ENCODE measurements at regions not wholly inside any gene's neighbourhood (a gene's known extent, or its start where the extent isn't known, plus 50 kb on each side); places are given as distances from the start of the nearest gene placed in this dataset.

DNA sequence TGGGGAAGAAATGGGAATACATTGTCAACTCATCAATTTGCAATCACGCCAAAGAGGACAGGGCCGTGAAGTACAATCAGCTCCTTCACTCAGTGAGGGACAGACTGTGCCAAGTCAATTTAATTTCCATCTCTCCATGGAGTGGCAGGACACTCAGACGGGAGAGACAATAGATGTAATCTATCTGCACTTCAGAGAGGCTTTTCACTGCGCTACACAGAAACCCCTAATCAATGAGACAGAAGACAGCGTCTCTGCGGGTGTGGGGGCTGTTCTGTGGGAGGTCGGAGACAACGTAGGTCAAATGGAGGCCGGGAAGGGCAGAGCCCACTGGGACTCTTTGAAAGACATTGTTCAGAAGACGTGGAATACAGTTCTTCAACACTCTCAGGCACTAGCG lies 541.0 kb upstream of the ADARB2 start:
- no peaks in the 10 kb centered on the region for H3K27me3 ChIP-seq
- no peak overlapping the region for H3K27ac ChIP-seq
- no peak overlapping the region for H3K4me3 ChIP-seq
- WGBS: 77% methylated on average over 11 of the region's 11 CpGs
- H3K36me3 ChIP-seq: no peaks in the 10 kb centered on the region
- TF ChIP-seq CTCF (IDR thresholded peaks at IDR 0.05): no peak
- TF ChIP-seq POLR2AphosphoS5 (IDR thresholded peaks at IDR 0.05): no peak
- TF ChIP-seq EP300 (IDR thresholded peaks at IDR 0.05): no peak
- no peak for TF ChIP-seq POLR2A (IDR thresholded peaks at IDR 0.05)
- H3K9me3 ChIP-seq: peaks cover 6% of the 10 kb centered on the region
- H3K4me1 ChIP-seq: no peaks in the 10 kb centered on the region
- DNase-seq (ENCODE audit: low spot score in 2 of 2): no peak

DNA sequence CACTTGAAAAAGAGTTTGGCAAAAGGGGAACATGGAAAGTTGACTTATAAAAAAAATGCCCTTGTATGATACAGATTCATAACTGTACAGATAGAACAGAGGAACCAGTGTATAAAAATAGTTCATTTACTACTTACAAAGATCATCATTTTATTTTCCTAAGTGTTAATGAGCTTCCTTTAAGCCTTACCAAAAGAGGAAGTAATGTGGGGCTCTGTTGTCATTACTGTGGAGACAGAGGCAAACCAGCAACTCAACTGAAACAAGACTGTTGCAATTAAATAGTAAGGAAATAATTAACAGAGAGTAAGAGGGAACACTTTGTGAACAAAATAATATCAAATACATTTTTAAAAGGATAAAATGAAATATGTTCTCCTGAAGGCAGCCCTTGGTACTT lies 526.2 kb upstream of the ADARB2 start:
- no peaks in the 10 kb centered on the region for H3K36me3 ChIP-seq
- TF ChIP-seq EP300 (IDR thresholded peaks at IDR 0.05): no peak
- no peak for TF ChIP-seq POLR2A (IDR thresholded peaks at IDR 0.05)
- no peak for TF ChIP-seq POLR2AphosphoS5 (IDR thresholded peaks at IDR 0.05)
- TF ChIP-seq CTCF (IDR thresholded peaks at IDR 0.05): no peak

DNA sequence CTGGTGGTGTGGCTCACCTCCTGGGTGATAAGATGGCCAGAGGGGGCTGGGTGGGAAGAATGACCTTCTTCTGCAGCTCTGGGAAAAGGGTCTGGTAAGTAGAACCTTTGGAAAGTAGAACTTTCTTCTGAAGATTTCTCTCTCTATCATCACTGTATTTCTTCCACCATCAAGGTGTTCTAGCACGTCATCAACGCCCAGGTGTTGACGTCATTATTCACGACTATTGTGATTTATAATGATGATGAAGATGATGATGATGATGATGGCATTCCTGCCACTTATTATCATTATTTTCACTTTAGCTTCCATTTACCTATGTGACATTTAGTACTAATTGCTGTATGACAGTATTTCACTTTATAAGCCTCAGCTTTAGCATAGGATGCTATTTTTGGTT lies 525.6 kb upstream of the ADARB2 start:
- Histone ChIP-seq H3K4me1 (no peaks in the 10 kb centered on the region), H3K4me3 (no peak overlapping the region), H3K27ac (no peak overlapping the region), H3K27me3 (no peaks in the 10 kb centered on the region), H3K9me3 (peaks cover 3% of the 10 kb centered on the region), H3K36me3 (no peaks in the 10 kb centered on the region)
- DNase-seq (ENCODE audit: low spot score in 2 of 2): no peak
- 89% methylated on average over 4 of the region's 4 CpGs for WGBS
- TF ChIP-seq POLR2AphosphoS5 (IDR thresholded peaks at IDR 0.05): no peak
- TF ChIP-seq CTCF (IDR thresholded peaks at IDR 0.05): no peak
- no peak for TF ChIP-seq EP300 (IDR thresholded peaks at IDR 0.05)
- no peak for TF ChIP-seq POLR2A (IDR thresholded peaks at IDR 0.05)

More for the DNA sequence above, 526.2 kb upstream of the ADARB2 start:
- Histone ChIP-seq H3K9me3 (peaks cover 3% of the 10 kb centered on the region), H3K4me3 (no peak overlapping the region), H3K27me3 (no peaks in the 10 kb centered on the region), H3K27ac (no peak overlapping the region), H3K4me1 (no peaks in the 10 kb centered on the region)
- no peak for DNase-seq (ENCODE audit: low spot score in 2 of 2)

DNA sequence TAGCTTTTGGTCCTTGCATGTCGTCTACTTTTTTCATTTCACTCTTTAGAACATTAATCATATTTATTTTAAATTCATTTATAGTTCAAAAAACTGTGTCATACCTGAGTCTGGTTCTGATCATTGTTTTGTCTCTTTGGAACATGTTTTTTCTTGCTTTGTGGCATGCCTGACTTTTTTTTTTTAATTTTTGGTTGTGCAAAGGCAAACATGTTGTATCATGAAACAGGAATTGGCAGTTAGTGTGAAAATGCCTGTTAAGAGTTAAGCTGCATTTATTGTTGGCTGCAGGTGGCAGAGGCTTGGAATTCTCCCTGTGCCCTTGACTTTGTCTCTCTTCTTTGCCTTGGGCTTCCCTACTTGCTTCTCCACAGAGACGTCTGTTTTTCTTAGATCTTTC lies 525.0 kb upstream of the ADARB2 start:
- Histone ChIP-seq H3K27ac (no peak overlapping the region), H3K4me3 (no peak overlapping the region), H3K36me3 (no peaks in the 10 kb centered on the region), H3K27me3 (no peaks in the 10 kb centered on the region), H3K9me3 (peaks cover 3% of the 10 kb centered on the region), H3K4me1 (no peaks in the 10 kb centered on the region)
- no peak for DNase-seq (ENCODE audit: low spot score in 2 of 2)
- TF ChIP-seq POLR2AphosphoS5 (IDR thresholded peaks at IDR 0.05): no peak
- no peak for TF ChIP-seq EP300 (IDR thresholded peaks at IDR 0.05)
- TF ChIP-seq CTCF (IDR thresholded peaks at IDR 0.05): no peak
- TF ChIP-seq POLR2A (IDR thresholded peaks at IDR 0.05): no peak
- WGBS: 40% methylated on average over 2 of the region's 2 CpGs

DNA sequence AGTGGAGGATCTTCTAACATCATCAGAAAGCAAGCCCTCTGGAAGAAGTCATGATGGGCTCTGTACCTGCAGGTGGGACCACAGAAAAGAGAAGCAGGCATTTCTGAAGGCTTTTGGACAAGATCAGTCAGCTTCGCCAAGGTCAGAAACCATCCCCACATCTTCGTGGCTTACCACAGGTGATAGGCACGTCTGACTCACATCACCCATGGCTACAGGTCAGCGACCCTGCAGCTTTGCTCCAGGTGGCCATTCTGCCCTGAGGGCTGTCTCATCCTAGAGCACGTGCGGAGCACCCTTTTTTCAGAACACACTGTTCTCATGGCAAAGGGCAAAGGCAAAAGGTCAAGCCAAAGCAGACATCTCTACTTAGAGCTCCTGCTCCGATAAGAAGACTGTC lies 518.9 kb upstream of the ADARB2 start:
- H3K9me3 ChIP-seq: peaks cover 3% of the 10 kb centered on the region
- 87% methylated on average over 5 of the region's 7 CpGs for WGBS
- no peaks in the 10 kb centered on the region for H3K27me3 ChIP-seq
- no peak overlapping the region for H3K4me3 ChIP-seq
- TF ChIP-seq POLR2A (IDR thresholded peaks at IDR 0.05): no peak
- no peaks in the 10 kb centered on the region for H3K36me3 ChIP-seq
- no peaks in the 10 kb centered on the region for H3K4me1 ChIP-seq
- no peak for DNase-seq (ENCODE audit: low spot score in 2 of 2)
- no peak overlapping the region for H3K27ac ChIP-seq

DNA sequence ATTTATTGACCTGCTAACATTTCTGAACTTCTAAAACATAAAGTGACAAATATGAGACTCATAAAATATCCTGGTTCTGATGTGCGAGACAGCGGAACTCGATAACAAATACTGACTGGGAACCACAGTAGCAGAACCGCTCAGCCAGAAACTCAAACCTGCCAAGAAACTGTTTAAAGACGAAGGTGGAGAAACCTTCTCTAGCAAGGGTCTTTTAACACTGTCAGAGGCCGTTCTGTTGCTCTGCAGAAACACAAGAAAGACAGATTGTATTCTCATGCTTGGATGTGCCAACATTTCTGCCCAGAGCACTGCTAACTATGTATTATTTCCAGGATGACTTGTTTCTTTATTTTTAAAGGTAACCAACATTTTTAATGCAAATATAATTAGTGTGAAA lies 514.8 kb upstream of the ADARB2 start:
- H3K4me1 ChIP-seq: no peaks in the 10 kb centered on the region
- no peak for DNase-seq (ENCODE audit: low spot score in 2 of 2)
- H3K9me3 ChIP-seq: peaks cover 3% of the 10 kb centered on the region
- H3K27ac ChIP-seq: no peak overlapping the region
- H3K4me3 ChIP-seq: no peak overlapping the region
- H3K36me3 ChIP-seq: no peaks in the 10 kb centered on the region
- no peak for TF ChIP-seq POLR2A (IDR thresholded peaks at IDR 0.05)
- no peak for TF ChIP-seq POLR2AphosphoS5 (IDR thresholded peaks at IDR 0.05)
- TF ChIP-seq CTCF (IDR thresholded peaks at IDR 0.05): no peak
- no peak for TF ChIP-seq EP300 (IDR thresholded peaks at IDR 0.05)
- no peaks in the 10 kb centered on the region for H3K27me3 ChIP-seq
- WGBS: 39% methylated on average over 6 of the region's 6 CpGs

Data from suprapubic skin (tissue), 4 donors.